ENCODE measurements at regions not wholly inside any gene's neighbourhood (a gene's known extent, or its start where the extent isn't known, plus 50 kb on each side); places are given as distances from the start of the nearest gene placed in this dataset.

DNA sequence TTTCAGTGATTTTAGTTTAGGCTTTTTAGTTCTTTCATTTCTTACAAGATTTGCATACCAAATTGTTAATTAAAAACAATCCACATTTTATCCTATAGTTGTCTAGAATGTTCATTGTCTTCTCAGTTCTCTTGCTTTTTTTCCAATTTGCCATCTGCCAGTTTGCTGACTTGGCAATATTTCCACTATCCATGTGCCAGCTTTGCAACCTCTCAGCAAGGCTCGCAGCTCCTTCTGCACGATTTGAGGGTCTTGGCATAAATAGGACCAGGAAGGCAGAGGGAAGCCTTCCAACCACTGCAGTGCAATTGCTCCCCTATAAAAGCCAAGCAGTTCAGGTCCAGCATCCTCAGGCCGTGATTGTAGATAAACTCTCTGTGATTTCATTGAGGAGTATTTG, 306.8 kb upstream of the FMN2 start:
- no peak overlapping the region for H2AFZ ChIP-seq (ENCODE audit: low read length)
- no peak overlapping the region for H3K27ac ChIP-seq (ENCODE audit: low read depth, low read length)
- no peaks in the 10 kb centered on the region for H3K9me3 ChIP-seq (ENCODE audit: low read depth, low read length)
- no peak overlapping the region for H3K4me3 ChIP-seq (ENCODE audit: insufficient read depth, low read length)
- DNase-seq (ENCODE audit: insufficient read length, low spot score, missing footprints), result no peak
- H3K4me2 ChIP-seq (ENCODE audit: insufficient read depth, low read length), result no peak overlapping the region
- TF ChIP-seq, protein P1, sequence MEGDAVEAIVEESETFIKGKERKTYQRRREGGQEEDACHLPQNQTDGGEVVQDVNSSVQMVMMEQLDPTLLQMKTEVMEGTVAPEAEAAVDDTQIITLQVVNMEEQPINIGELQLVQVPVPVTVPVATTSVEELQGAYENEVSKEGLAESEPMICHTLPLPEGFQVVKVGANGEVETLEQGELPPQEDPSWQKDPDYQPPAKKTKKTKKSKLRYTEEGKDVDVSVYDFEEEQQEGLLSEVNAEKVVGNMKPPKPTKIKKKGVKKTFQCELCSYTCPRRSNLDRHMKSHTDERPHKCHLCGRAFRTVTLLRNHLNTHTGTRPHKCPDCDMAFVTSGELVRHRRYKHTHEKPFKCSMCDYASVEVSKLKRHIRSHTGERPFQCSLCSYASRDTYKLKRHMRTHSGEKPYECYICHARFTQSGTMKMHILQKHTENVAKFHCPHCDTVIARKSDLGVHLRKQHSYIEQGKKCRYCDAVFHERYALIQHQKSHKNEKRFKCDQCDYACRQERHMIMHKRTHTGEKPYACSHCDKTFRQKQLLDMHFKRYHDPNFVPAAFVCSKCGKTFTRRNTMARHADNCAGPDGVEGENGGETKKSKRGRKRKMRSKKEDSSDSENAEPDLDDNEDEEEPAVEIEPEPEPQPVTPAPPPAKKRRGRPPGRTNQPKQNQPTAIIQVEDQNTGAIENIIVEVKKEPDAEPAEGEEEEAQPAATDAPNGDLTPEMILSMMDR (IDR thresholded peaks at IDR 0.05; ENCODE audit: extremely low read depth, low read depth, low read length), result no peak
- no peaks in the 10 kb centered on the region for H3K4me1 ChIP-seq (ENCODE audit: insufficient read depth, low read length)
- no peaks in the 10 kb centered on the region for H3K79me2 ChIP-seq (ENCODE audit: insufficient read depth, low read length)
- H3K27me3 ChIP-seq (ENCODE audit: insufficient read depth, low read length), result no peaks in the 10 kb centered on the region
- no peaks in the 10 kb centered on the region for H3K36me3 ChIP-seq (ENCODE audit: insufficient read depth, low read length)
- H4K20me1 ChIP-seq (ENCODE audit: insufficient read depth, low read length), result no peaks in the 10 kb centered on the region

DNA sequence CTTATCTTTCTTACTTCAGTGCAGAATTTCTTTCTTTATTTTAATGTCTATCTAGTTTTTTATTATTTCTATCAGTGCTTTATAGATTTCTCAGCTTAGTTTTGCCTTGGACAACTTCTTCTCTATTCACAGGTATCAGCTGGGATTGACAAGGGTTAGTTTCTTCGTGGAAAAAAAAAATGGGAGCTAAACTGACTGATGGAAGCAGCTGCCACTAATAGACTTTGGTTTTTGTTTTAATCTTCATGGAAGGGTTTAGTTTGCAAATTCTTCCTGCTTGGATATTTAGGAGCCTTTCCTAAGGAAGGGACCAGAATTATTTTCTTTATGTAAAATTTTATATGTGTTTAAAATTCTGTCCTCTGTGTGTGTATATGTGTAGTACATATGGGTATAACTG, 306.1 kb upstream of the FMN2 start:
- Histone ChIP-seq H3K4me3 (ENCODE audit: insufficient read depth, low read length) (no peak overlapping the region), H3K4me1 (ENCODE audit: insufficient read depth, low read length) (no peaks in the 10 kb centered on the region), H3K79me2 (ENCODE audit: insufficient read depth, low read length) (no peaks in the 10 kb centered on the region), H3K36me3 (ENCODE audit: insufficient read depth, low read length) (no peaks in the 10 kb centered on the region), H3K4me2 (ENCODE audit: insufficient read depth, low read length) (no peak overlapping the region), H4K20me1 (ENCODE audit: insufficient read depth, low read length) (no peaks in the 10 kb centered on the region), H3K9me3 (ENCODE audit: low read depth, low read length) (no peaks in the 10 kb centered on the region), H3K27ac (ENCODE audit: low read depth, low read length) (no peak overlapping the region), H3K27me3 (ENCODE audit: insufficient read depth, low read length) (no peaks in the 10 kb centered on the region), H2AFZ (ENCODE audit: low read length) (no peak overlapping the region)
- TF ChIP-seq, protein P1 (IDR thresholded peaks at IDR 0.05; ENCODE audit: extremely low read depth, low read depth, low read length), result no peak
- DNase-seq (ENCODE audit: insufficient read length, low spot score, missing footprints), result no peak

DNA sequence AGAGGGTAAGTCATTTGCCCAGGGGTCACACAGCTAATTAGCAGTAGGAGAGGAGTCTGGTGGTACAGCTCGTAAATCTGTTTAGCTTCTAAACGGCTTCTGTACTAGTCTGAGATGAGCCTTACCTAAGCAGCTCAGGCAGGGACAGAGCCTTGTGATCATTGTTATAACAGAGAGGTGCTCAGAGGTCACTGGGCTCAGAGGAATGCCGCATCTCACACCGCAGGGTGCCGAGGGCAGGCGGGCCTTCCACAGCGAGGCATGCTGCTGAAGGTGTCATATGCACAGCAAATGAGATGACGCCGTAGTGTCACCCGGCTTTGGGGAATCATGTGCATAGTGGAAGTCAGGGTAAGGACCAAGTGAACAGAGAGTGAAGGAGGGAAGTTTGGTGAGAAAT, 305.2 kb upstream of the FMN2 start:
- DNase-seq (ENCODE audit: insufficient read length, low spot score, missing footprints), result no peak
- Histone ChIP-seq H3K4me3 (ENCODE audit: insufficient read depth, low read length) (no peak overlapping the region), H2AFZ (ENCODE audit: low read length) (no peak overlapping the region), H3K79me2 (ENCODE audit: insufficient read depth, low read length) (no peaks in the 10 kb centered on the region), H3K27me3 (ENCODE audit: insufficient read depth, low read length) (no peaks in the 10 kb centered on the region), H3K9me3 (ENCODE audit: low read depth, low read length) (no peaks in the 10 kb centered on the region), H4K20me1 (ENCODE audit: insufficient read depth, low read length) (no peaks in the 10 kb centered on the region), H3K4me2 (ENCODE audit: insufficient read depth, low read length) (no peak overlapping the region), H3K27ac (ENCODE audit: low read depth, low read length) (no peak overlapping the region), H3K4me1 (ENCODE audit: insufficient read depth, low read length) (no peaks in the 10 kb centered on the region), H3K36me3 (ENCODE audit: insufficient read depth, low read length) (no peaks in the 10 kb centered on the region)
- TF ChIP-seq, protein P1 (IDR thresholded peaks at IDR 0.05; ENCODE audit: extremely low read depth, low read depth, low read length), result no peak

DNA sequence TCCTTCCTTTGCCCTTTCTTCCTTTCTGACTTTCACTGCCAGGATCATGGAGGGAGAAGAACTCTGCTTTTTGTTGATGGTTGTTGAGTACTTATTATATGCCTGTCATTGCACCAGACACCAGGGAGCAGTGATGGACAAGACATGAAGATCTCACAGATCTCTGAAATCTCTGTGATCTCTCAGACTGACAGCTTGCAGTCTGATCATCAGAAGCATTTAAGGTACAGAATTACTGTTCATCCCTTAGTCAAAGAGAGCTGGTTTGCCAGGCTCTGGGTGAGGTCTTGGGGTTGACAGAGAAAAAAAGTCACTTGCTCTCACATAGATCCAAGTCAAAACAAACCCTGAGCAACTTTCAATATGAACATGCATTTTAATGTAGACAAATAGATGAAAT, 299.5 kb upstream of the FMN2 start:
- DNase-seq (ENCODE audit: insufficient read length, low spot score, missing footprints), result no peak
- H3K36me3 ChIP-seq (ENCODE audit: insufficient read depth, low read length), result no peaks in the 10 kb centered on the region
- no peaks in the 10 kb centered on the region for H3K27me3 ChIP-seq (ENCODE audit: insufficient read depth, low read length)
- H3K27ac ChIP-seq (ENCODE audit: low read depth, low read length), result no peak overlapping the region
- H4K20me1 ChIP-seq (ENCODE audit: insufficient read depth, low read length), result no peaks in the 10 kb centered on the region
- no peak overlapping the region for H3K4me3 ChIP-seq (ENCODE audit: insufficient read depth, low read length)
- no peaks in the 10 kb centered on the region for H3K4me1 ChIP-seq (ENCODE audit: insufficient read depth, low read length)
- no peaks in the 10 kb centered on the region for H3K9me3 ChIP-seq (ENCODE audit: low read depth, low read length)
- H2AFZ ChIP-seq (ENCODE audit: low read length), result no peak overlapping the region
- H3K79me2 ChIP-seq (ENCODE audit: insufficient read depth, low read length), result no peaks in the 10 kb centered on the region
- H3K4me2 ChIP-seq (ENCODE audit: insufficient read depth, low read length), result no peak overlapping the region
- TF ChIP-seq, protein P1 (IDR thresholded peaks at IDR 0.05; ENCODE audit: extremely low read depth, low read depth, low read length), result no peak

Measured in osteoblast (primary cell).